ENCODE measurements at regions not wholly inside any gene's neighbourhood (a gene's known extent, or its start where the extent isn't known, plus 50 kb on each side); places are given as distances from the start of the nearest gene placed in this dataset.

DNA sequence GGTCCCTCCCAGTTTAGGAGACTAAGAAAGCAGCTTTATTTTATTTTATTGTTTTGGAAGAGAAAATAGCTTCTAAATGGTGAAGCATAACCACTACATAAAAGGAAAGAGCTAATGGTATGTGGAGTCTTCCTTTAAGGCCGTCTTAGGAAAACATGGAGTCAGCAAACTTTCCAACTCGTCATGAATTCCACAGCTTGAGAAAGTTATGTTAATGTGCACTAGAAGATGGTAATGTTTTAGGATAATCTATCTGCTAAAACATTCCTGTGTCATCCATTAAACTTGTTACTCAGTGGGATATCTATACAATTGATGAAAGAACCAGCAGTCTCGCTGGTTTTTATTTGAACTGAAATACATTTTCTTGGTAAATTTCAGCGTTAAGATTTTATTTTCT is 448.4 kb upstream of the SEL1L start:
- Mint-ChIP-seq H3K4me3 (no peak overlapping the region), H3K36me3 (no peaks in the 10 kb centered on the region), H3K9me3 (no peaks in the 10 kb centered on the region), H3K27ac (no peak overlapping the region), H3K27me3 (ENCODE audit: low read depth) (no peaks in the 10 kb centered on the region), H3K4me1 (no peaks in the 10 kb centered on the region)
- TF ChIP-seq NR1H2 (CRISPR knock-in tag; IDR thresholded peaks at IDR 0.05) = no peak
- TF ChIP-seq ZBTB21 (CRISPR knock-in tag; IDR thresholded peaks at IDR 0.05; ENCODE audit: borderline replicate concordance) = no peak
- no peak for TF ChIP-seq FOXJ3 (CRISPR knock-in tag; IDR thresholded peaks at IDR 0.05; ENCODE audit: borderline replicate concordance)
- no peak for TF ChIP-seq ARID4B (CRISPR knock-in tag; IDR thresholded peaks at IDR 0.05; ENCODE audit: borderline replicate concordance)
- no peak for TF ChIP-seq PREB (CRISPR knock-in tag; IDR thresholded peaks at IDR 0.05; ENCODE audit: borderline replicate concordance)
- TF ChIP-seq ELF4 (CRISPR knock-in tag; IDR thresholded peaks at IDR 0.05; ENCODE audit: low read depth) = no peak
- TF ChIP-seq ESRRA (CRISPR knock-in tag; IDR thresholded peaks at IDR 0.05; ENCODE audit: borderline replicate concordance) = no peak
- no peak for TF ChIP-seq JAZF1 (CRISPR knock-in tag; IDR thresholded peaks at IDR 0.05)
- TF ChIP-seq RELA (CRISPR knock-in tag; IDR thresholded peaks at IDR 0.05; ENCODE audit: borderline replicate concordance) = no peak
- TF ChIP-seq, protein P1, sequence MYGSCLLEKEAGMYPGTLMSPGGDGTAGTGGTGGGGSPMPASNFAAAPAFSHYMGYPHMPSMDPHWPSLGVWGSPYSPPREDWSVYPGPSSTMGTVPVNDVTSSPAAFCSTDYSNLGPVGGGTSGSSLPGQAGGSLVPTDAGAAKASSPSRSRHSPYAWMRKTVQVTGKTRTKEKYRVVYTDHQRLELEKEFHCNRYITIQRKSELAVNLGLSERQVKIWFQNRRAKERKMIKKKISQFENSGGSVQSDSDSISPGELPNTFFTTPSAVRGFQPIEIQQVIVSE (CRISPR knock-in tag; IDR thresholded peaks at IDR 0.05; ENCODE audit: borderline replicate concordance) = no peak
- no peak for TF ChIP-seq KAT7 (CRISPR knock-in tag; IDR thresholded peaks at IDR 0.05; ENCODE audit: borderline replicate concordance)
- no peak for TF ChIP-seq NR3C1 (CRISPR knock-in tag; conservative IDR thresholded peaks at IDR 0.05; ENCODE audit: low read depth)
- no peak for TF ChIP-seq MYBL2 (CRISPR knock-in tag; IDR thresholded peaks at IDR 0.05)
- DNase-seq (ENCODE audit: low spot score) (no peak), ATAC-seq (no peak)
- ChIA-PET POLR2A (no interaction called here), CTCF (interaction anchor here (1.4 kb wide), 1 partner anchor 55 kb away, joined by 3 read pairs; no protein-coding TSS in a partner anchor)

- H3K4me3 Mint-ChIP-seq = no peak overlapping the region
- DNase-seq (ENCODE audit: low spot score) (no peak), ATAC-seq (no peak)
- no peaks in the 10 kb centered on the region for H3K4me1 Mint-ChIP-seq
- no peak overlapping the region for H3K27ac Mint-ChIP-seq
- no peaks in the 10 kb centered on the region for H3K27me3 Mint-ChIP-seq (ENCODE audit: low read depth)
- no peaks in the 10 kb centered on the region for H3K9me3 Mint-ChIP-seq
- POLR2A ChIA-PET = no interaction called here
- H3K36me3 Mint-ChIP-seq = no peaks in the 10 kb centered on the region
- TF ChIP-seq SOX15 (CRISPR knock-in tag; IDR thresholded peaks at IDR 0.05) = no peak
- TF ChIP-seq GTF2I (CRISPR knock-in tag; conservative IDR thresholded peaks at IDR 0.05) = no peak
- TF ChIP-seq RORB (CRISPR knock-in tag; IDR thresholded peaks at IDR 0.05) = no peak
- TF ChIP-seq, protein P2, sequence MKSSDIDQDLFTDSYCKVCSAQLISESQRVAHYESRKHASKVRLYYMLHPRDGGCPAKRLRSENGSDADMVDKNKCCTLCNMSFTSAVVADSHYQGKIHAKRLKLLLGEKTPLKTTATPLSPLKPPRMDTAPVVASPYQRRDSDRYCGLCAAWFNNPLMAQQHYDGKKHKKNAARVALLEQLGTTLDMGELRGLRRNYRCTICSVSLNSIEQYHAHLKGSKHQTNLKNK (CRISPR knock-in tag; IDR thresholded peaks at IDR 0.05) = no peak
- CTCF ChIA-PET = interaction anchor here (2.1 kb wide), 1 partner anchor 420 kb away, joined by 5 read pairs; no protein-coding TSS in a partner anchor
Observed at GRCh38 chr14:81986005-81986404, 452.4 kb upstream of the SEL1L start.

DNA sequence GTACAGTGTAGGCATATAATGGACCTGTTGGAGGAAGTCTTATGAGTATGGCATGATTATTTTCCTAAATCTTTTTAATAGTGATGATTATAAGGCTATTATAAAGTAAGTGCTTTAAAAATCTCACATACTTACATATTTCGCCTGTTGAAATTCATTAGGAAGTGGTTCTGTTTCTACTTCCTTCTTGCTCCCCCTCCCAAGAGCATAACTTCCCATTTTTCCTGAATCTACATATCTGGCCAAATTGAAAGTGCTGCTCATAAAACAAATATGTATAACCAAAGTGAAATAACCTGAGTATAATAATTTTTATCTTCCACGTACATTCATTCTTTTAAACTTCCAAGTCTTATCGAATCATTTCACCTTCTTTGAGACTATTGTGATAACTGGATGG is 455.6 kb upstream of the SEL1L start:
- H3K36me3 Mint-ChIP-seq = no peaks in the 10 kb centered on the region
- ATAC-seq (no peak), DNase-seq (ENCODE audit: low spot score) (no peak)
- no peaks in the 10 kb centered on the region for H3K27me3 Mint-ChIP-seq (ENCODE audit: low read depth)
- CTCF ChIA-PET = interaction anchor here (1.3 to 3.1 kb wide), 3 partner anchors 63 to 865 kb away, joined by 3 to 14 read pairs (median 6); no protein-coding TSS in a partner anchor
- POLR2A ChIA-PET = no interaction called here
- H3K4me1 Mint-ChIP-seq = no peaks in the 10 kb centered on the region
- H3K27ac Mint-ChIP-seq = no peak overlapping the region
- no peak overlapping the region for H3K4me3 Mint-ChIP-seq
- no peaks in the 10 kb centered on the region for H3K9me3 Mint-ChIP-seq
- no peak for TF ChIP-seq ZNF512 (CRISPR knock-in tag; IDR thresholded peaks at IDR 0.05; ENCODE audit: borderline replicate concordance)
- TF ChIP-seq, protein P3, sequence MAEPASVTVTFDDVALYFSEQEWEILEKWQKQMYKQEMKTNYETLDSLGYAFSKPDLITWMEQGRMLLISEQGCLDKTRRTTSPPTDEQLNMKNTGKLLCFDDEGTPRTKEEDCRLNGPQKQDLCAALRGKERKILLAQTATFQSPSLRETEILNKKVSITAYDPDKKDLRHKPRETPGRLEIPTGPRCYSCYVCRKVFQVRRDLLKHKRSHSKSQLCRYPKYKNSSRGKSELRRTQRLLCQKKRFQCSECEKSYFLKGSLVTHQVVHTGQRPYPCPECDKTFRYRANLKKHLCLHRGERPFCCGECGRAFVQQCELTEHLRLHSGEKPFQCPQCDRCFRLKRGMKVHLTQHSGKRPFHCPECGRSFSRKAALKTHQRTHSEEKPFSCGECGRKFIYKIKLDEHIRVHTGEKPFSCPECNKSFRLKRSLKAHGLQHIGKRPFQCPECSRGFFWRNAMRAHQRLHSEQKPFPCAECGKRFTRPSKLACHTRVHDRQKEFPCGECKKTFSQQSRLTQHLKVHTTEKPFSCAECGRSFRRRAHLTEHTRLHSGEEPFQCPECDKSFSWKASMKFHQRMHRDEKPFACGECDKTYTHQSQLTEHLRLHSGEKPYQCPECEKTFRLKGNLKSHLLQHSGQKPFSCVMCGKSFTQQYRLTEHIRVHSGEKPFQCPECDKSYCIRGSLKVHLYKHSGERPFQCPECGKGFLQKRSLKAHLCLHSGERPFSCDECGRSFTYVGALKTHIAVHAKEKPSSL (CRISPR knock-in tag; conservative IDR thresholded peaks at IDR 0.05) = no peak
- TF ChIP-seq ZNF232 (CRISPR knock-in tag; IDR thresholded peaks at IDR 0.05) = no peak
- no peak for TF ChIP-seq TEAD4 (CRISPR knock-in tag; IDR thresholded peaks at IDR 0.05)
- TF ChIP-seq FOXJ3 (CRISPR knock-in tag; IDR thresholded peaks at IDR 0.05; ENCODE audit: borderline replicate concordance) = no peak
- no peak for TF ChIP-seq GTF2I (CRISPR knock-in tag; conservative IDR thresholded peaks at IDR 0.05)

Data from WTC11 (cell line).